GM21576 (cell line): ENCODE measurements at regions not wholly inside any gene's neighbourhood (a gene's known extent, or its start where the extent isn't known, plus 50 kb on each side); places are given as distances from the start of the nearest gene placed in this dataset.

Source experiments
- ATAC-seq: cut with Tn5 transposase; IDR thresholded peaks from one replicate; pipeline ENCODE4 v1.9.1; 2021; ENCODE audit warnings: mild to moderate bottlenecking, moderate library complexity; ENCODE audit not compliant: unreplicated experiment

- ATAC-seq, result no peak
These were observed 969.5 kb upstream of the B3GALT2 start for GRCh38 chr1:194155962-194156361.

GRCh38 chr1:194151056-194151455, 964.6 kb upstream of the B3GALT2 start:
- no peak for ATAC-seq

GRCh38 chr1:194150242-194150641, 963.8 kb upstream of the B3GALT2 start:
- ATAC-seq, result no peak

- no peak for ATAC-seq
These were observed 946.7 kb upstream of the B3GALT2 start for GRCh38 chr1:194133152-194133551.

- ATAC-seq, result no peak
These were observed 931.7 kb upstream of the B3GALT2 start for GRCh38 chr1:194118086-194118485.

- no peak for ATAC-seq
These were observed 931.2 kb upstream of the B3GALT2 start for GRCh38 chr1:194117582-194117981.

GRCh38 chr1:194114288-194114687, 927.9 kb upstream of the B3GALT2 start:
- ATAC-seq, result no peak

GRCh38 chr1:194105381-194105780, 919.0 kb upstream of the B3GALT2 start:
- ATAC-seq, result no peak

GRCh38 chr1:194104247-194104844, 917.9 kb upstream of the B3GALT2 start:
- no peak for ATAC-seq

GRCh38 chr1:194103516-194104246, 917.3 kb upstream of the B3GALT2 start:
- no peak for ATAC-seq

- no peak for ATAC-seq
These were observed 916.7 kb upstream of the B3GALT2 start for GRCh38 chr1:194103101-194103500.

GRCh38 chr1:194102607-194103006, 916.2 kb upstream of the B3GALT2 start:
- no peak for ATAC-seq

GRCh38 chr1:194084755-194085154, 898.3 kb upstream of the B3GALT2 start:
- ATAC-seq, result no peak

GRCh38 chr1:194081444-194081843, 895.0 kb upstream of the B3GALT2 start:
- ATAC-seq, result no peak

GRCh38 chr1:194080826-194081225, 894.4 kb upstream of the B3GALT2 start:
- ATAC-seq, result no peak

GRCh38 chr1:194078765-194079164, 892.4 kb upstream of the B3GALT2 start:
- peak; percentile 55 for ATAC-seq

- ATAC-seq, result no peak
These were observed 890.2 kb upstream of the B3GALT2 start for GRCh38 chr1:194076646-194077045.

GRCh38 chr1:194073833-194074232, 887.4 kb upstream of the B3GALT2 start:
- ATAC-seq, result no peak

- ATAC-seq, result no peak
These were observed 884.8 kb upstream of the B3GALT2 start for GRCh38 chr1:194071205-194071604.

- no peak for ATAC-seq
These were observed 883.4 kb upstream of the B3GALT2 start for GRCh38 chr1:194069831-194070218.

GRCh38 chr1:194069168-194069830, 882.9 kb upstream of the B3GALT2 start:
- no peak for ATAC-seq
